ENCODE measurements at regions not wholly inside any gene's neighbourhood (a gene's known extent, or its start where the extent isn't known, plus 50 kb on each side); places are given as distances from the start of the nearest gene placed in this dataset.

DNA sequence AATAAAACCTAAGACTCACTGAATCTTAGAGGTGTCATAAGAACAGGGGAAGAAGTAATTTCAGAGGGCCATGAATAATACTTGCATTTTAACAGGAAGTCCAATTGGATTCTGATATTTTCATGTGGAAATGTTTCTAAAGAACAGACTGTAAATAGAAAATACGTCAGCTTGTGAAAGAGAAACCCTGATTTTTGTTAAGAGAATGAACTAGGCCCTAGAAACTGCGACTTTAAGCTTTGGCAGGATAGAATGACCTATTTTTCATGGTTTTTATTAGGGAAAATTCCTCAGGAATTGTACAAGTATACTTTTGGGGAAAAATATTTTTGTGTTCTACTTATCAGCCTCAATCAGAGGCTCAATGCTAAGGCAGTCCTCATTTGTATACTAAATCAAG is 215.5 kb upstream of the ACTBL2 start:
- TF ChIP-seq, protein P1, sequence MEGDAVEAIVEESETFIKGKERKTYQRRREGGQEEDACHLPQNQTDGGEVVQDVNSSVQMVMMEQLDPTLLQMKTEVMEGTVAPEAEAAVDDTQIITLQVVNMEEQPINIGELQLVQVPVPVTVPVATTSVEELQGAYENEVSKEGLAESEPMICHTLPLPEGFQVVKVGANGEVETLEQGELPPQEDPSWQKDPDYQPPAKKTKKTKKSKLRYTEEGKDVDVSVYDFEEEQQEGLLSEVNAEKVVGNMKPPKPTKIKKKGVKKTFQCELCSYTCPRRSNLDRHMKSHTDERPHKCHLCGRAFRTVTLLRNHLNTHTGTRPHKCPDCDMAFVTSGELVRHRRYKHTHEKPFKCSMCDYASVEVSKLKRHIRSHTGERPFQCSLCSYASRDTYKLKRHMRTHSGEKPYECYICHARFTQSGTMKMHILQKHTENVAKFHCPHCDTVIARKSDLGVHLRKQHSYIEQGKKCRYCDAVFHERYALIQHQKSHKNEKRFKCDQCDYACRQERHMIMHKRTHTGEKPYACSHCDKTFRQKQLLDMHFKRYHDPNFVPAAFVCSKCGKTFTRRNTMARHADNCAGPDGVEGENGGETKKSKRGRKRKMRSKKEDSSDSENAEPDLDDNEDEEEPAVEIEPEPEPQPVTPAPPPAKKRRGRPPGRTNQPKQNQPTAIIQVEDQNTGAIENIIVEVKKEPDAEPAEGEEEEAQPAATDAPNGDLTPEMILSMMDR (IDR thresholded peaks at IDR 0.05; ENCODE audit: borderline replicate concordance, extremely low read depth, low read length, poor library complexity, severe bottlenecking): no peak
- no peak for TF ChIP-seq EZH2 (IDR thresholded peaks at IDR 0.05; ENCODE audit: borderline replicate concordance, low read depth, low read length, severe bottlenecking)
